ENCODE measurements at regions not wholly inside any gene's neighbourhood (a gene's known extent, or its start where the extent isn't known, plus 50 kb on each side); places are given as distances from the start of the nearest gene placed in this dataset.
A peak's percentile ranks its signal among the peaks of the same experiment; 100 is the strongest.

GRCh38 chr16:47927330-47927729, 228.5 kb downstream of the ABCC12 start:
- DNase-seq (ENCODE audit: low read depth, low spot score) = no peak
- H3K9me3 Mint-ChIP-seq = peaks cover 12% of the 10 kb centered on the region

GRCh38 chr16:47925811-47926460, 229.9 kb downstream of the ABCC12 start:
- TF ChIP-seq CTCF (conservative IDR thresholded peaks at IDR 0.05) = no peak
- Mint-ChIP-seq H3K27me3 (ENCODE audit: low read depth) (no peaks in the 10 kb centered on the region), H3K36me3 (ENCODE audit: low read depth) (peaks cover 6% of the 10 kb centered on the region), H3K4me1 (peaks cover 4% of the 10 kb centered on the region), H3K9me3 (peaks cover 11% of the 10 kb centered on the region), H3K27ac (ENCODE audit: unreplicated experiment) (no peak overlapping the region), H3K4me3 (no peak overlapping the region)
- DNase-seq (ENCODE audit: low read depth, low spot score) = no peak

More at GRCh38 chr16:47927330-47927729, 228.5 kb downstream of the ABCC12 start:
- H3K27me3 Mint-ChIP-seq (ENCODE audit: low read depth) = no peaks in the 10 kb centered on the region
- H3K4me1 Mint-ChIP-seq = peaks cover 5% of the 10 kb centered on the region
- peaks cover 6% of the 10 kb centered on the region for H3K36me3 Mint-ChIP-seq (ENCODE audit: low read depth)
- TF ChIP-seq CTCF (conservative IDR thresholded peaks at IDR 0.05) = no peak
- no peak overlapping the region for H3K27ac Mint-ChIP-seq (ENCODE audit: unreplicated experiment)
- no peak overlapping the region for H3K4me3 Mint-ChIP-seq

- peaks cover 8% of the 10 kb centered on the region for H3K9me3 Mint-ChIP-seq
- no peak overlapping the region for H3K27ac Mint-ChIP-seq (ENCODE audit: unreplicated experiment)
- no peak for TF ChIP-seq CTCF (conservative IDR thresholded peaks at IDR 0.05)
- H3K36me3 Mint-ChIP-seq (ENCODE audit: low read depth) = peaks cover 6% of the 10 kb centered on the region
- peaks cover 10% of the 10 kb centered on the region for H3K4me1 Mint-ChIP-seq
- no peak for DNase-seq (ENCODE audit: low read depth, low spot score)
- no peak overlapping the region for H3K4me3 Mint-ChIP-seq
- no peaks in the 10 kb centered on the region for H3K27me3 Mint-ChIP-seq (ENCODE audit: low read depth)
These were observed 230.8 kb downstream of the ABCC12 start for GRCh38 chr16:47924950-47925349.

DNA sequence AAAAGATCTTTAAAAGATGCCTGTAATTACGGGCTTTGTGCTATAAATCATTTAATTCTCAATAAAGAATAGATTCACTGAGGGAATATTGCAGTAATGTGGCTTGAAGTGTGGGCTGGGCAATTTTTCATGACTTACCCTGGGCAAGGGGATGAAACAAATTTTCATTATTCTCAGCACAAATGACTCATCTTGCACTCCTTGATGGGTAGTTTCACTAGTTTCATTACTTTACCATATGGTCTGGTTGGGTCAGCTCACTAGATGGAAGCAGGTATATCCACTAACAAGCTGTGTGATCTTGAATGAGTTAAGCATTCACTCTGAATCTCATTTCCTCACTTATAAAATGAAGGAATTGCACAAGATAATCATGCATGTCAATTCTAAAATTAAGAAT, 234.3 kb downstream of the ABCC12 start:
- H3K4me3 Mint-ChIP-seq = no peak overlapping the region

GRCh38 chr16:47920709-47921108, 235.1 kb downstream of the ABCC12 start:
- H3K4me3 Mint-ChIP-seq = no peak overlapping the region
- TF ChIP-seq CTCF (conservative IDR thresholded peaks at IDR 0.05) = no peak
- H3K27ac Mint-ChIP-seq (ENCODE audit: unreplicated experiment) = peak overlapping the region; percentile 76
- DNase-seq (ENCODE audit: low read depth, low spot score) = no peak
- peaks cover 5% of the 10 kb centered on the region for H3K9me3 Mint-ChIP-seq
- H3K36me3 Mint-ChIP-seq (ENCODE audit: low read depth) = no peaks in the 10 kb centered on the region
- H3K27me3 Mint-ChIP-seq (ENCODE audit: low read depth) = no peaks in the 10 kb centered on the region
- H3K4me1 Mint-ChIP-seq = peaks cover 46% of the 10 kb centered on the region

More for the DNA sequence above, 234.3 kb downstream of the ABCC12 start:
- peaks cover 5% of the 10 kb centered on the region for H3K9me3 Mint-ChIP-seq
- DNase-seq (ENCODE audit: low read depth, low spot score) = no peak
- no peak overlapping the region for H3K27ac Mint-ChIP-seq (ENCODE audit: unreplicated experiment)
- peaks cover 41% of the 10 kb centered on the region for H3K4me1 Mint-ChIP-seq
- no peaks in the 10 kb centered on the region for H3K36me3 Mint-ChIP-seq (ENCODE audit: low read depth)
- H3K27me3 Mint-ChIP-seq (ENCODE audit: low read depth) = no peaks in the 10 kb centered on the region
- no peak for TF ChIP-seq CTCF (conservative IDR thresholded peaks at IDR 0.05)

All from neural crest cell (in vitro differentiated cells).